ENCODE measurements at regions not wholly inside any gene's neighbourhood (a gene's known extent, or its start where the extent isn't known, plus 50 kb on each side); places are given as distances from the start of the nearest gene placed in this dataset.

- DNase-seq (ENCODE audit: extremely low read depth, low read depth), result no peak
- no peak for TF ChIP-seq CTCF (IDR thresholded peaks at IDR 0.05; ENCODE audit: low read depth, low read length)
Measured at GRCh38 chr4:181148470-181148869, 1094.7 kb upstream of the TENM3 start.

GRCh38 chr4:181150191-181150590, 1093.0 kb upstream of the TENM3 start:
- TF ChIP-seq CTCF (IDR thresholded peaks at IDR 0.05; ENCODE audit: low read depth, low read length), result no peak
- DNase-seq (ENCODE audit: extremely low read depth, low read depth), result no peak

GRCh38 chr4:181151856-181152255, 1091.3 kb upstream of the TENM3 start:
- DNase-seq (ENCODE audit: extremely low read depth, low read depth), result no peak
- no peak for TF ChIP-seq CTCF (IDR thresholded peaks at IDR 0.05; ENCODE audit: low read depth, low read length)

- no peak for TF ChIP-seq CTCF (IDR thresholded peaks at IDR 0.05; ENCODE audit: low read depth, low read length)
- DNase-seq (ENCODE audit: extremely low read depth, low read depth), result no peak
Measured at GRCh38 chr4:181157647-181158046, 1085.6 kb upstream of the TENM3 start.

GRCh38 chr4:181158971-181159370, 1084.2 kb upstream of the TENM3 start:
- no peak for TF ChIP-seq CTCF (IDR thresholded peaks at IDR 0.05; ENCODE audit: low read depth, low read length)
- DNase-seq (ENCODE audit: extremely low read depth, low read depth), result no peak

GRCh38 chr4:181161669-181162068, 1081.5 kb upstream of the TENM3 start:
- no peak for DNase-seq (ENCODE audit: extremely low read depth, low read depth)
- no peak for TF ChIP-seq CTCF (IDR thresholded peaks at IDR 0.05; ENCODE audit: low read depth, low read length)

- no peak for DNase-seq (ENCODE audit: extremely low read depth, low read depth)
- no peak; the same call in 1 of the 2 replicates for TF ChIP-seq CTCF (IDR thresholded peaks at IDR 0.05; ENCODE audit: low read depth, low read length)
Measured at GRCh38 chr4:181162266-181162665, 1080.9 kb upstream of the TENM3 start.
